ENCODE measurements at regions not wholly inside any gene's neighbourhood (a gene's known extent, or its start where the extent isn't known, plus 50 kb on each side); places are given as distances from the start of the nearest gene placed in this dataset.

GRCh38 chr20:1805161-1805581 lies 90.0 kb upstream of the SIRPA start:
- H3K9me3 ChIP-seq (ENCODE audit: control insufficient read depth, low read length), result no peaks in the 10 kb centered on the region
- H2BK12ac ChIP-seq (ENCODE audit: low read length in 2 of 2), result peak overlapping the region in 1 of 2 experiments; percentile 32
- no peaks in the 10 kb centered on the region for H3K36me3 ChIP-seq (ENCODE audit: control insufficient read depth in 1 of 2, insufficient read depth in 2 of 2, low read depth in 1 of 2, low read length in 2 of 2)
- peak overlapping the region in 1 of 2 experiments; percentile 74 for H3K23ac ChIP-seq (ENCODE audit: low read length in 2 of 2)
- H3K4me3 ChIP-seq (ENCODE audit: insufficient read depth in 1 of 2, low read depth in 1 of 2, low read length in 2 of 2), result no peak overlapping the region
- no peak overlapping the region for H2BK15ac ChIP-seq (ENCODE audit: low read depth, poor library complexity, severe bottlenecking)
- H2BK120ac ChIP-seq (ENCODE audit: low read depth, low read length), result no peak overlapping the region
- H3K27ac ChIP-seq (ENCODE audit: low read length, poor library complexity, severe bottlenecking), result no peak overlapping the region
- H3K14ac ChIP-seq (ENCODE audit: low read length in 2 of 2), result no peak overlapping the region
- no peak overlapping the region for H3K4me2 ChIP-seq (ENCODE audit: low read length, poor library complexity, severe bottlenecking)
- H3K4me1 ChIP-seq (ENCODE audit: control insufficient read depth, insufficient read depth, low read depth, low read length), result peaks cover 26% of the 10 kb centered on the region
- no peak overlapping the region for H2AK5ac ChIP-seq (ENCODE audit: low read length, severe bottlenecking)
- no peak overlapping the region for H2AFZ ChIP-seq (ENCODE audit: low read depth, low read length)
- no peak overlapping the region for H4K8ac ChIP-seq (ENCODE audit: low read length)
- DNase-seq, result no peak
- H2BK5ac ChIP-seq (ENCODE audit: low read depth, low read length, poor library complexity, severe bottlenecking), result no peak overlapping the region
- no peak overlapping the region for H3K9ac ChIP-seq (ENCODE audit: low read length)
- no peak overlapping the region for H3K18ac ChIP-seq (ENCODE audit: low read depth in 1 of 2, low read length in 2 of 2)
- WGBS, result 94% methylated on average over 4 of the region's 4 CpGs
- H3K4ac ChIP-seq (ENCODE audit: low read depth in 1 of 2, low read length in 2 of 2), result no peak overlapping the region
- peaks cover 4 to 7% of the 10 kb centered on the region in 2 experiments for H3K27me3 ChIP-seq (ENCODE audit: control insufficient read depth in 1 of 2, insufficient read depth in 1 of 2, low read length in 2 of 2)
- peaks cover 2% of the 10 kb centered on the region for H3K79me1 ChIP-seq (replicated peaks; ENCODE audit: low read length, poor library complexity, severe bottlenecking)
- no peak overlapping the region for H4K91ac ChIP-seq (ENCODE audit: low read length)

DNA sequence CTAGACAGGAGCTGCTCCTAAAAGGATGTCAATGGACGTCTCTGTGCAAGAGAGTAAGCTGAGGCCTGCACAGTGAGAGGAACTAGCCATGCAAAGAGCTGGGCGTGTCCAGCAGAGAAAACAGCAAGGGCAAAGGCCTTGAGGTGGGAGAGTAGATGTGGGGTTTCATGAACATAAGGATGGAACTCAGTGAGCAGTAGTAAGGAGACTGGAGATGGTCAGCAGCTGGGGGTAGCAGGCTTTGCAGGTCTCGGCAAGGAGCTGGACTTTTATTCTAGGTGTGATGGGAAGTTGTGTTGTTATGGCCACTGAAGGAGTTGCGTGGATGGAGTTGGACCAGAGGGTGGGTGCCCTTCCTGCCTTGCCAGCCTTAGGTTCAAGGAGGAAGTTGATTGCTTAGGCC lies 90.7 kb upstream of the SIRPA start:
- Histone ChIP-seq H2AK5ac (ENCODE audit: low read length, severe bottlenecking) (no peak overlapping the region), H2BK5ac (ENCODE audit: low read depth, low read length, poor library complexity, severe bottlenecking) (no peak overlapping the region), H3K4me1 (ENCODE audit: control insufficient read depth, insufficient read depth, low read depth, low read length) (peaks cover 21% of the 10 kb centered on the region), H3K4ac (ENCODE audit: low read depth in 1 of 2, low read length in 2 of 2) (no peak overlapping the region), H2BK12ac (ENCODE audit: low read length in 2 of 2) (no peak overlapping the region), H3K27ac (ENCODE audit: low read length, poor library complexity, severe bottlenecking) (no peak overlapping the region), H3K9me3 (ENCODE audit: control insufficient read depth, low read length) (no peaks in the 10 kb centered on the region), H2BK15ac (ENCODE audit: low read depth, poor library complexity, severe bottlenecking) (no peak overlapping the region), H3K18ac (ENCODE audit: low read depth in 1 of 2, low read length in 2 of 2) (no peak overlapping the region), H3K9ac (ENCODE audit: low read length) (no peak overlapping the region), H3K79me1 (replicated peaks; ENCODE audit: low read length, poor library complexity, severe bottlenecking) (peaks cover 2% of the 10 kb centered on the region), H3K4me2 (ENCODE audit: low read length, poor library complexity, severe bottlenecking) (no peak overlapping the region), H2AFZ (ENCODE audit: low read depth, low read length) (no peak overlapping the region), H3K27me3 (ENCODE audit: control insufficient read depth in 1 of 2, insufficient read depth in 1 of 2, low read length in 2 of 2) (peaks cover 4 to 7% of the 10 kb centered on the region in 2 experiments), H4K8ac (ENCODE audit: low read length) (no peak overlapping the region), H2BK120ac (ENCODE audit: low read depth, low read length) (no peak overlapping the region), H3K14ac (ENCODE audit: low read length in 2 of 2) (no peak overlapping the region), H4K91ac (ENCODE audit: low read length) (no peak overlapping the region), H3K4me3 (ENCODE audit: insufficient read depth in 1 of 2, low read depth in 1 of 2, low read length in 2 of 2) (no peak overlapping the region), H3K36me3 (ENCODE audit: control insufficient read depth in 1 of 2, insufficient read depth in 2 of 2, low read depth in 1 of 2, low read length in 2 of 2) (no peaks in the 10 kb centered on the region), H3K23ac (ENCODE audit: low read length in 2 of 2) (peak overlapping the region in 1 of 2 experiments; percentile 14)
- no peak for DNase-seq
- WGBS, result 96% methylated on average over 4 of the region's 4 CpGs

DNA sequence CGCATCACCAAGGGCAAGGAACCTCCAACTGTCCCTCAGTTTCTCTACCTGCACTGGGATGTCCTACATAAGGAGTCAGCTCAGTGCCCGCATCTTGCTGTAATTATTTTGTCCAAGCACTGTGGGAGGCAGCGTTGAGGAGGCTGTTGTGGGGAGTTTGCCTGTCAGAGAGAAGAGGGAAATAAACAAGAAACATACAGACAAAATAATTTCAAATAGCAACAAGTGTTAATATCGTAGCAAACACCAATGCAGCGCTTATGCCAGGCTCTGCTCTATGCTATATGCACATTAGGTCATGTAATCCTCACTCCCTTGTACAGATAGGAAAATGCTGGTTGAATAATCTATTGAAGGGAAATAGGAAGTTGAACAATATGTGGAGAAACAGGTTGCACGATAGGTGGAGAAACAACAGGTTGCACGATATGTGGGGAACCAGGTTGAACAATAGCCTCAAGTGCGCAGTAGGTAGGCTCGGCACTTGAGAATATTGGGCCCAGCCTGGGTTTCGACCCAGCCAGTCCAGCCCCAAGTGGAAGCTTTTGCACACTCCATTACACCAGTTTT lies 91.2 kb upstream of the SIRPA start:
- Histone ChIP-seq H3K36me3 (ENCODE audit: control insufficient read depth in 1 of 2, insufficient read depth in 2 of 2, low read depth in 1 of 2, low read length in 2 of 2) (no peaks in the 10 kb centered on the region), H3K23ac (ENCODE audit: low read length in 2 of 2) (peak overlapping the region in 1 of 2 experiments; percentile 14), H2BK5ac (ENCODE audit: low read depth, low read length, poor library complexity, severe bottlenecking) (no peak overlapping the region), H3K9me3 (ENCODE audit: control insufficient read depth, low read length) (no peaks in the 10 kb centered on the region), H2BK120ac (ENCODE audit: low read depth, low read length) (no peak overlapping the region), H4K91ac (ENCODE audit: low read length) (no peak overlapping the region), H2BK15ac (ENCODE audit: low read depth, poor library complexity, severe bottlenecking) (peak overlapping the region; percentile 29), H3K14ac (ENCODE audit: low read length in 2 of 2) (no peak overlapping the region), H3K27me3 (ENCODE audit: control insufficient read depth in 1 of 2, insufficient read depth in 1 of 2, low read length in 2 of 2) (peaks cover 4 to 7% of the 10 kb centered on the region in 2 experiments), H2AK5ac (ENCODE audit: low read length, severe bottlenecking) (no peak overlapping the region), H3K4ac (ENCODE audit: low read depth in 1 of 2, low read length in 2 of 2) (peak overlapping the region in 1 of 2 experiments; percentile 17), H2BK12ac (ENCODE audit: low read length in 2 of 2) (no peak overlapping the region), H3K79me1 (replicated peaks; ENCODE audit: low read length, poor library complexity, severe bottlenecking) (peaks cover 2% of the 10 kb centered on the region), H3K4me2 (ENCODE audit: low read length, poor library complexity, severe bottlenecking) (peak overlapping the region; percentile 95), H3K4me1 (ENCODE audit: control insufficient read depth, insufficient read depth, low read depth, low read length) (peaks cover 19% of the 10 kb centered on the region), H3K4me3 (ENCODE audit: insufficient read depth in 1 of 2, low read depth in 1 of 2, low read length in 2 of 2) (peak overlapping the region; percentile 70 to 76), H3K27ac (ENCODE audit: low read length, poor library complexity, severe bottlenecking) (no peak overlapping the region), H2AFZ (ENCODE audit: low read depth, low read length) (no peak overlapping the region), H3K9ac (ENCODE audit: low read length) (peak overlapping the region; percentile 66), H4K8ac (ENCODE audit: low read length) (no peak overlapping the region), H3K18ac (ENCODE audit: low read depth in 1 of 2, low read length in 2 of 2) (peak overlapping the region; percentile 37 to 56)
- no peak for DNase-seq
- 70% methylated on average over 7 of the region's 10 CpGs for WGBS

GRCh38 chr20:1803061-1803931 lies 91.9 kb upstream of the SIRPA start:
- Histone ChIP-seq H3K18ac (ENCODE audit: low read depth in 1 of 2, low read length in 2 of 2) (peak overlapping the region; percentile 56 to 72), H3K4me3 (ENCODE audit: insufficient read depth in 1 of 2, low read depth in 1 of 2, low read length in 2 of 2) (peak overlapping the region; percentile 70 to 76), H2BK120ac (ENCODE audit: low read depth, low read length) (peak overlapping the region; percentile 46), H3K4ac (ENCODE audit: low read depth in 1 of 2, low read length in 2 of 2) (peak overlapping the region; percentile 13 to 71), H4K8ac (ENCODE audit: low read length) (peak overlapping the region; percentile 86), H2BK12ac (ENCODE audit: low read length in 2 of 2) (peak overlapping the region in 1 of 2 experiments; percentile 64), H3K27me3 (ENCODE audit: control insufficient read depth in 1 of 2, insufficient read depth in 1 of 2, low read length in 2 of 2) (peaks cover 4 to 7% of the 10 kb centered on the region in 2 experiments), H2AK5ac (ENCODE audit: low read length, severe bottlenecking) (no peak overlapping the region), H2BK5ac (ENCODE audit: low read depth, low read length, poor library complexity, severe bottlenecking) (no peak overlapping the region), H3K9ac (ENCODE audit: low read length) (peak overlapping the region; percentile 66), H3K9me3 (ENCODE audit: control insufficient read depth, low read length) (no peaks in the 10 kb centered on the region), H3K4me1 (ENCODE audit: control insufficient read depth, insufficient read depth, low read depth, low read length) (peaks cover 17% of the 10 kb centered on the region), H2BK15ac (ENCODE audit: low read depth, poor library complexity, severe bottlenecking) (peak overlapping the region; percentile 86), H3K79me1 (replicated peaks; ENCODE audit: low read length, poor library complexity, severe bottlenecking) (peaks cover 2% of the 10 kb centered on the region), H3K4me2 (ENCODE audit: low read length, poor library complexity, severe bottlenecking) (peak overlapping the region; percentile 95), H4K91ac (ENCODE audit: low read length) (no peak overlapping the region), H3K14ac (ENCODE audit: low read length in 2 of 2) (peak overlapping the region in 1 of 2 experiments; percentile 46), H3K36me3 (ENCODE audit: control insufficient read depth in 1 of 2, insufficient read depth in 2 of 2, low read depth in 1 of 2, low read length in 2 of 2) (no peaks in the 10 kb centered on the region), H3K23ac (ENCODE audit: low read length in 2 of 2) (no peak overlapping the region), H3K27ac (ENCODE audit: low read length, poor library complexity, severe bottlenecking) (no peak overlapping the region), H2AFZ (ENCODE audit: low read depth, low read length) (peak overlapping the region; percentile 86)
- WGBS, result 2% methylated on average over 94 of the region's 100 CpGs
- DNase-seq, result peak; percentile 68

Data from mesenchymal stem cell (in vitro differentiated cells and primary cell).